ACC112 (cell line): ENCODE measurements at regions not wholly inside any gene's neighbourhood (a gene's known extent, or its start where the extent isn't known, plus 50 kb on each side); places are given as distances from the start of the nearest gene placed in this dataset.
"Not testable (repeated sequence)": the region's sequence is repeated elsewhere in the genome, so short reads cannot be mapped to it uniquely, and the experiment has no call there.

Experiments used
- H2AFZ ChIP-seq: fragments of 200-600 bp; sonication (generic); one replicate; pipeline ENCODE4 v1.6.0; 2017; ENCODE audit warnings: antibody characterized with exemption, low read length; ENCODE audit not compliant: unreplicated experiment
- H3K27ac ChIP-seq: fragments of 200-600 bp; sonication (generic); 2 replicates; pipeline ENCODE4 v1.5.1; 2014; ENCODE audit warnings: low read depth, mild to moderate bottlenecking, antibody characterized with exemption, low read length, moderate library complexity
- H3K27me3 ChIP-seq: fragments of 200-600 bp; sonication (generic); 2 replicates; pipeline ENCODE4 v1.6.1; 2014; ENCODE audit warnings: mild to moderate bottlenecking, antibody characterized with exemption, low read length, moderate library complexity, mixed read lengths; ENCODE audit not compliant: insufficient read depth
- H3K36me3 ChIP-seq: fragments of 200-600 bp; sonication (generic); 2 replicates; pipeline ENCODE4 v1.6.1; 2016; ENCODE audit warnings: mild to moderate bottlenecking, antibody characterized with exemption, low read length, moderate library complexity, mixed read lengths; ENCODE audit not compliant: insufficient read depth
- H3K4me1 ChIP-seq: fragments of 200-600 bp; sonication (generic); one replicate; pipeline ENCODE4 v1.6.1; 2016; ENCODE audit warnings: low read length, mixed read lengths; ENCODE audit not compliant: insufficient read depth, unreplicated experiment, control insufficient read depth
- H3K4me3 ChIP-seq: fragments of 200-600 bp; sonication (generic); 2 replicates; pipeline ENCODE4 v1.5.1; 2014; ENCODE audit warnings: mild to moderate bottlenecking, low read depth, low read length
- H3K79me2 ChIP-seq: fragments of 200-600 bp; sonication (generic); one replicate; pipeline ENCODE4 v1.6.0; 2016; ENCODE audit warnings: low read length; ENCODE audit not compliant: control insufficient read depth, unreplicated experiment, insufficient read depth

GRCh38 chr15:81685237-81685636 lies 311.2 kb upstream of the TMC3 start:
- Histone ChIP-seq H3K4me3 (no peak overlapping the region), H3K36me3 (no peaks in the 10 kb centered on the region), H3K4me1 (no peaks in the 10 kb centered on the region), H2AFZ (no peak overlapping the region), H3K27ac (no peak overlapping the region), H3K27me3 (no peaks in the 10 kb centered on the region), H3K79me2 (no peaks in the 10 kb centered on the region)

DNA sequence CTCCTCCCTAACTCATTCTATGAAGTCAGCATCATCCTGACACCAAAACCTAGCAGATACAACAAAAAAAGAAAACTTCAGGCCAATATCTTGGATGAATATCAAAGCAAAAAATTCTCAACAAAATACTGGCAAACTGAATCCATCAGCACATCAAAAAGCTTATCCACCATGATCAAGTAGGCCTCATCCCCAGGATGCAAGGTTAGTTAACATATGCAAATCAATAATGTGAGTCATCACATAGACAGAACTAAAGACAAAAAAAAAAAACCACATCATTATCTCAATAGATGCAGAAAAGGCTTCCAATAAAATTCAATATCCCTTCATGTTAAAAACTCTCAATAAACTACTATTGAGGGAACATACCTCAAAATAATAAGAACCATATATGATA lies 306.8 kb upstream of the TMC3 start:
- no peaks in the 10 kb centered on the region for H3K79me2 ChIP-seq
- H3K27ac ChIP-seq: no peak overlapping the region
- no peak overlapping the region for H2AFZ ChIP-seq
- no peaks in the 10 kb centered on the region for H3K36me3 ChIP-seq
- no peaks in the 10 kb centered on the region for H3K4me1 ChIP-seq
- no peak overlapping the region for H3K4me3 ChIP-seq
- no peaks in the 10 kb centered on the region for H3K27me3 ChIP-seq

DNA sequence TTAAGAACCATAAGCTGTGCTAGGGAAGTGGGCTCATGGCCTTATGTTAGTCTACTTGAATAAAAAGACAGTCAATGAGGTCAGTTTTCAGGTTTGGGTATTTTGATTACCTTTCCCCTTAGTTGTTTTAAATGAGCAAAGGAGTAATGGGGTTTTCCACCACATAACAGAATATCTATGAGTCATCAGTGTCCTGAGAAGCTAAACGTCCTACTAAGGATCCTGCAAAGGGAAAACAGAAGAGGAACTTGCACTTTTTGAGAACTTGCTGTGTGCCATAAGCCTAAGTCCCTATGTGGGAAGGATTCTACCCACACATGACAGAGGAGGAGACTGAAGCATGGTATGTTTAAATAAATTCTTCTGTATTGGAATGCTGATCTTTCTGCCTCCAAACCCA lies 292.8 kb upstream of the TMC3 start:
- Histone ChIP-seq H3K4me3 (no peak overlapping the region), H3K4me1 (no peaks in the 10 kb centered on the region), H3K79me2 (no peaks in the 10 kb centered on the region), H3K27me3 (no peaks in the 10 kb centered on the region), H2AFZ (no peak overlapping the region), H3K27ac (no peak overlapping the region), H3K36me3 (no peaks in the 10 kb centered on the region)

GRCh38 chr15:81660976-81661375 lies 287.0 kb upstream of the TMC3 start:
- no peak overlapping the region for H3K27ac ChIP-seq
- no peaks in the 10 kb centered on the region for H3K27me3 ChIP-seq
- no peaks in the 10 kb centered on the region for H3K4me1 ChIP-seq
- no peak overlapping the region for H3K4me3 ChIP-seq
- H2AFZ ChIP-seq: no peak overlapping the region
- H3K36me3 ChIP-seq: no peaks in the 10 kb centered on the region
- H3K79me2 ChIP-seq: no peaks in the 10 kb centered on the region

- Histone ChIP-seq H2AFZ (no peak overlapping the region), H3K4me3 (no peak overlapping the region), H3K27me3 (no peaks in the 10 kb centered on the region), H3K27ac (no peak overlapping the region), H3K79me2 (no peaks in the 10 kb centered on the region), H3K4me1 (no peaks in the 10 kb centered on the region), H3K36me3 (no peaks in the 10 kb centered on the region)
Measured at GRCh38 chr15:81653259-81653658, 279.2 kb upstream of the TMC3 start.

GRCh38 chr15:81645470-81645869 lies 271.5 kb upstream of the TMC3 start:
- Histone ChIP-seq H3K79me2 (no peaks in the 10 kb centered on the region), H3K4me3 (no peak overlapping the region), H2AFZ (no peak overlapping the region), H3K27me3 (no peaks in the 10 kb centered on the region), H3K27ac (no peak overlapping the region), H3K36me3 (no peaks in the 10 kb centered on the region), H3K4me1 (no peaks in the 10 kb centered on the region)

DNA sequence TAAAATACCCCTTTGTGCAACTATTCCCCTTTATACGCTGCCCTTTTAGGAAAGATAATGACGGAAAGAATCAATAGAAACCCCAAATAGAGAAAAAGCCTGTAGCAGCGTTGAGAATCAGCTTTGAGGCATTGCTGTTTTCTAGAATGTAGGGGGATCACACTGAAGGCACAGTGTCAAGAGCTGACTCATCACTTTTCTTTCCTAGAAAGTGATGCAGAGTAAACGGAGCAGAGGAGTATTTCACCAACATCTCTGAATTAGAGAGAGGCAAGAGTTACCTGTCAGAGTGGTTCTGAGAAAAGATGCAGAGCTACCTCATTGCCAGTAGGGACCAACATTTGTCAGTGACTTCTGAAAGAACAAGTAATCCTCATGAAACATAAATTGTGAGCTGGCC lies 269.8 kb upstream of the TMC3 start:
- no peak overlapping the region for H3K27ac ChIP-seq
- H3K27me3 ChIP-seq: no peaks in the 10 kb centered on the region
- H3K79me2 ChIP-seq: no peaks in the 10 kb centered on the region
- no peak overlapping the region for H2AFZ ChIP-seq
- H3K4me1 ChIP-seq: no peaks in the 10 kb centered on the region
- H3K4me3 ChIP-seq: no peak overlapping the region
- H3K36me3 ChIP-seq: no peaks in the 10 kb centered on the region

GRCh38 chr15:81642451-81642990 lies 268.5 kb upstream of the TMC3 start:
- Histone ChIP-seq H3K27ac (no peak overlapping the region), H2AFZ (no peak overlapping the region), H3K4me1 (no peaks in the 10 kb centered on the region), H3K4me3 (no peak overlapping the region), H3K36me3 (no peaks in the 10 kb centered on the region), H3K27me3 (no peaks in the 10 kb centered on the region), H3K79me2 (no peaks in the 10 kb centered on the region)

DNA sequence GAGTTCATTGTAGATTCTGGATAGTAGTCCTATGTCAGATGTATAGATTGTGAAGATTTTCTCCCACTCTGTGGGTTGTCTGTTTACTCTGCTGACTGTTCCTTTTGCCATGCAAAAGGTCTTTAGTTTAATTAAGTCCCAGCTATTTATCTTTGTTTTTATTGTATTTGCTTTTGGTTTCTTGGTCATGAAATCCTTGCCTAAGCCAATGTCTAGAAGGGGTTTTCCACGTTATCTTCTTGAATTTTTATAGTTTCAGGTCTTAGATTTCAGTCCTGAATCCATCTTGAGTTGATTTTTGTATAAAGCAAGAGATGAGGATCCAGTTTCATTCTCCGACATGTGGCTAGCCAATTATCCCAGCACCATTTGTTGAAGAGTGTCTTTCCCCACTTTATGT lies 262.1 kb upstream of the TMC3 start:
- H3K27me3 ChIP-seq, H3K36me3 ChIP-seq, H3K4me3 ChIP-seq, H3K27ac ChIP-seq, H3K4me1 ChIP-seq, H3K79me2 ChIP-seq, H2AFZ ChIP-seq: not testable (repeated sequence)

DNA sequence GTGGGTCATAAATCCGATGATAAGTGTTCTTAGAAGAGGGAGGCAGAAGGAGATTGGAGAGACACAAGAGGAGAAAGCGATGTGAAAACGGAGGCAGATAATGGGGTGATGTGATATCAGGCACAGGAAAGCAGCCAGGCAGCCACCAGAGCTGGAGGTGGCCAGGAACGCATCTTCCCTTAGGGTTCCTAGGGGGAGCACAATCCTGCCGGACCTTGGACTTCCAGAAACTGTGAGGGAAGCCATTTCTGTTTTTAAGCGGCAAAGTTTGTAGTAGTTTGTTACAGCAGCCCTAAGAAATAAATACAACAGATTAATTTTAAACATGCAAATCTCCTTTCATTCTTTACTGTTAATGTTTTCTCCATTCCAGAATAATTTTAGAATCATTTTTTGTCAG lies 259.9 kb upstream of the TMC3 start:
- no peak overlapping the region for H2AFZ ChIP-seq
- no peak overlapping the region for H3K27ac ChIP-seq
- H3K4me3 ChIP-seq: no peak overlapping the region
- no peaks in the 10 kb centered on the region for H3K4me1 ChIP-seq
- no peaks in the 10 kb centered on the region for H3K27me3 ChIP-seq
- no peaks in the 10 kb centered on the region for H3K36me3 ChIP-seq
- no peaks in the 10 kb centered on the region for H3K79me2 ChIP-seq

DNA sequence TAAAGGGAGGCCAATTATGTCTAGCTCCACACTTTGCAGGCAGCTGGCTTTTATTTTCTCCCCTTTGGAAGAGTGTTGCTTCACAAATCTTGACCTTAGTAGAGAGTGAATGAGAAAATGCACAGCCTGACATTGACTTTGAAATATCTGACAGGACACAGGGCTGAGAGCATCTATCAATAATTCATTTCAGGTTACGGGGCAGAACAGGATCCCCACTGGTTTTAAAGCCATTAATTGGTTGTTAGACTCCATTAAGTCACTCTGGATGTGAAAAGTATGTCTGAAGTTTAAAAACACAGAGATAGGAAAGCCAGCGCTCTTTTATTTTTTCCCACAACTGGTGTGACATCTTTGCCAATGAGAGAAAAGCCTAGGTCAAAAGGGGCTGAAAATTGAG lies 251.9 kb upstream of the TMC3 start:
- H3K4me3 ChIP-seq: no peak overlapping the region
- no peaks in the 10 kb centered on the region for H3K4me1 ChIP-seq
- no peaks in the 10 kb centered on the region for H3K36me3 ChIP-seq
- H3K79me2 ChIP-seq: no peaks in the 10 kb centered on the region
- H3K27ac ChIP-seq: no peak overlapping the region
- H3K27me3 ChIP-seq: no peaks in the 10 kb centered on the region
- H2AFZ ChIP-seq: no peak overlapping the region
